ENCODE measurements at regions not wholly inside any gene's neighbourhood (a gene's known extent, or its start where the extent isn't known, plus 50 kb on each side); places are given as distances from the start of the nearest gene placed in this dataset.

DNA sequence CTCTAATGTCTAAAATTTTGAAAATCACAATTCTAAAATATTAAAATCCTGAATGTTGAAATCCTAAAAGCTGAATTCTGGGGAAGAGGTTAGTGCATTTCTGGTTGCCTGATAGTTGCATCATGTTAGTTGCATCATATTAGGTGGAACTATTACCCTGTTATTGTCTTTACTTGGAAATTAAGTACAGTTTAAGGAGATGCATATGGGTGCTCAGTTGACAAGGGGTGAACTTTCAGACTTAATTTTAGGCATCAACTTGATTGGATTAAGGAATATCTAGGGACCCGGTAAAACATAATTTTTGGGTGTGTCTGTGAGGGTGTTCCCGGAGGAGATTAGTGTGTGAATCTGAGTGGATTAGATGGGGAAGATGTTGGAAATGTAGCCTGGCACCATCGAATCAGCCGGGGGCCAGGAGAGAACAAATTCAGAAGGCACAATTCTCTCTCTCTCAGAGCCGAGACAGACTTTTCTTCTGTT, 409.8 kb downstream of the PLCL1 start:
- TF ChIP-seq, protein P1, sequence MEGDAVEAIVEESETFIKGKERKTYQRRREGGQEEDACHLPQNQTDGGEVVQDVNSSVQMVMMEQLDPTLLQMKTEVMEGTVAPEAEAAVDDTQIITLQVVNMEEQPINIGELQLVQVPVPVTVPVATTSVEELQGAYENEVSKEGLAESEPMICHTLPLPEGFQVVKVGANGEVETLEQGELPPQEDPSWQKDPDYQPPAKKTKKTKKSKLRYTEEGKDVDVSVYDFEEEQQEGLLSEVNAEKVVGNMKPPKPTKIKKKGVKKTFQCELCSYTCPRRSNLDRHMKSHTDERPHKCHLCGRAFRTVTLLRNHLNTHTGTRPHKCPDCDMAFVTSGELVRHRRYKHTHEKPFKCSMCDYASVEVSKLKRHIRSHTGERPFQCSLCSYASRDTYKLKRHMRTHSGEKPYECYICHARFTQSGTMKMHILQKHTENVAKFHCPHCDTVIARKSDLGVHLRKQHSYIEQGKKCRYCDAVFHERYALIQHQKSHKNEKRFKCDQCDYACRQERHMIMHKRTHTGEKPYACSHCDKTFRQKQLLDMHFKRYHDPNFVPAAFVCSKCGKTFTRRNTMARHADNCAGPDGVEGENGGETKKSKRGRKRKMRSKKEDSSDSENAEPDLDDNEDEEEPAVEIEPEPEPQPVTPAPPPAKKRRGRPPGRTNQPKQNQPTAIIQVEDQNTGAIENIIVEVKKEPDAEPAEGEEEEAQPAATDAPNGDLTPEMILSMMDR (IDR thresholded peaks at IDR 0.05; ENCODE audit: poor library complexity), result no peak
- TF ChIP-seq EZH2 (IDR thresholded peaks at IDR 0.05; ENCODE audit: borderline replicate concordance) (no peak), EZH2phosphoT487 (IDR thresholded peaks at IDR 0.05; ENCODE audit: low read depth, severe bottlenecking, unreplicated experiment) (no peak)

All from hepatocyte (in vitro differentiated cells).